ENCODE measurements at regions not wholly inside any gene's neighbourhood (a gene's known extent, or its start where the extent isn't known, plus 50 kb on each side); places are given as distances from the start of the nearest gene placed in this dataset.
A peak's percentile ranks its signal among the peaks of the same experiment; 100 is the strongest.

GRCh38 chr5:97528941-97529340, 345.9 kb upstream of the RIOK2 start:
- DNase-seq (ENCODE audit: insufficient read length, low spot score) (no peak), FAIRE-seq (no peak)

GRCh38 chr5:97529354-97529985, 346.4 kb upstream of the RIOK2 start:
- TF ChIP-seq TAF1 (IDR thresholded peaks at IDR 0.05; ENCODE audit: low read depth, low read length) (no peak), PAX5 (IDR thresholded peaks at IDR 0.05; ENCODE audit: insufficient read depth, low read length, severe bottlenecking) (no peak), POLR2A (IDR thresholded peaks at IDR 0.05; ENCODE audit: low read depth, low read length) (no peak), POLR2AphosphoS5 (IDR thresholded peaks at IDR 0.05; ENCODE audit: low read depth, low read length) (no peak), POU2F2 (IDR thresholded peaks at IDR 0.05; ENCODE audit: low read depth, low read length) (no peak), SPI1 (IDR thresholded peaks at IDR 0.05; ENCODE audit: low read depth, low read length) (no peak)
- DNase-seq (ENCODE audit: insufficient read length, low spot score) (no peak), FAIRE-seq (no peak)

More at GRCh38 chr5:97528941-97529340, 345.9 kb upstream of the RIOK2 start:
- TF ChIP-seq POU2F2 (IDR thresholded peaks at IDR 0.05; ENCODE audit: low read depth, low read length): no peak
- TF ChIP-seq POLR2A (IDR thresholded peaks at IDR 0.05; ENCODE audit: low read depth, low read length): no peak
- no peak for TF ChIP-seq POLR2AphosphoS5 (IDR thresholded peaks at IDR 0.05; ENCODE audit: low read depth, low read length)
- no peak for TF ChIP-seq PAX5 (IDR thresholded peaks at IDR 0.05; ENCODE audit: insufficient read depth, low read length, severe bottlenecking)
- no peak for TF ChIP-seq TAF1 (IDR thresholded peaks at IDR 0.05; ENCODE audit: low read depth, low read length)
- no peak for TF ChIP-seq SPI1 (IDR thresholded peaks at IDR 0.05; ENCODE audit: low read depth, low read length)

- FAIRE-seq (no peak), DNase-seq (ENCODE audit: insufficient read length, low spot score) (no peak)
- TF ChIP-seq SPI1 (IDR thresholded peaks at IDR 0.05; ENCODE audit: low read depth, low read length) (peak; percentile 60), POLR2AphosphoS5 (IDR thresholded peaks at IDR 0.05; ENCODE audit: low read depth, low read length) (no peak)
Measured at GRCh38 chr5:97531549-97531948, 348.5 kb upstream of the RIOK2 start.

GRCh38 chr5:97534166-97534565, 351.1 kb upstream of the RIOK2 start:
- DNase-seq (ENCODE audit: insufficient read length, low spot score) (no peak), FAIRE-seq (peak; percentile 93)
- TF ChIP-seq PAX5 (IDR thresholded peaks at IDR 0.05; ENCODE audit: insufficient read depth, low read length, severe bottlenecking) (no peak), POLR2A (IDR thresholded peaks at IDR 0.05; ENCODE audit: low read depth, low read length) (no peak), SPI1 (IDR thresholded peaks at IDR 0.05; ENCODE audit: low read depth, low read length) (no peak), POLR2AphosphoS5 (IDR thresholded peaks at IDR 0.05; ENCODE audit: low read depth, low read length) (no peak), TAF1 (IDR thresholded peaks at IDR 0.05; ENCODE audit: low read depth, low read length) (no peak), POU2F2 (IDR thresholded peaks at IDR 0.05; ENCODE audit: low read depth, low read length) (no peak)

- no peak for TF ChIP-seq TAF1 (IDR thresholded peaks at IDR 0.05; ENCODE audit: low read depth, low read length)
- no peak for TF ChIP-seq POLR2AphosphoS5 (IDR thresholded peaks at IDR 0.05; ENCODE audit: low read depth, low read length)
- TF ChIP-seq POLR2A (IDR thresholded peaks at IDR 0.05; ENCODE audit: low read depth, low read length): no peak
- TF ChIP-seq SPI1 (IDR thresholded peaks at IDR 0.05; ENCODE audit: low read depth, low read length): no peak
- TF ChIP-seq POU2F2 (IDR thresholded peaks at IDR 0.05; ENCODE audit: low read depth, low read length): no peak
- TF ChIP-seq PAX5 (IDR thresholded peaks at IDR 0.05; ENCODE audit: insufficient read depth, low read length, severe bottlenecking): no peak
- DNase-seq (ENCODE audit: insufficient read length, low spot score) (no peak), FAIRE-seq (peak; percentile 26)
Measured at GRCh38 chr5:97536683-97537082, 353.6 kb upstream of the RIOK2 start.

GRCh38 chr5:97538912-97539311, 355.9 kb upstream of the RIOK2 start:
- TF ChIP-seq POLR2AphosphoS5 (IDR thresholded peaks at IDR 0.05; ENCODE audit: low read depth, low read length) (no peak), POLR2A (IDR thresholded peaks at IDR 0.05; ENCODE audit: low read depth, low read length) (no peak), SPI1 (IDR thresholded peaks at IDR 0.05; ENCODE audit: low read depth, low read length) (no peak), POU2F2 (IDR thresholded peaks at IDR 0.05; ENCODE audit: low read depth, low read length) (no peak), PAX5 (IDR thresholded peaks at IDR 0.05; ENCODE audit: insufficient read depth, low read length, severe bottlenecking) (no peak), TAF1 (IDR thresholded peaks at IDR 0.05; ENCODE audit: low read depth, low read length) (no peak)
- DNase-seq (ENCODE audit: insufficient read length, low spot score) (no peak), FAIRE-seq (no peak)

GRCh38 chr5:97541864-97542263, 358.8 kb upstream of the RIOK2 start:
- FAIRE-seq (no peak), DNase-seq (ENCODE audit: insufficient read length, low spot score) (no peak)
- no peak for TF ChIP-seq TAF1 (IDR thresholded peaks at IDR 0.05; ENCODE audit: low read depth, low read length)

- DNase-seq (ENCODE audit: insufficient read length, low spot score) (no peak), FAIRE-seq (no peak)
- no peak for TF ChIP-seq SPI1 (IDR thresholded peaks at IDR 0.05; ENCODE audit: low read depth, low read length)
- TF ChIP-seq POU2F2 (IDR thresholded peaks at IDR 0.05; ENCODE audit: low read depth, low read length): no peak
- no peak for TF ChIP-seq TAF1 (IDR thresholded peaks at IDR 0.05; ENCODE audit: low read depth, low read length)
- no peak for TF ChIP-seq POLR2A (IDR thresholded peaks at IDR 0.05; ENCODE audit: low read depth, low read length)
- no peak for TF ChIP-seq PAX5 (IDR thresholded peaks at IDR 0.05; ENCODE audit: insufficient read depth, low read length, severe bottlenecking)
- no peak for TF ChIP-seq POLR2AphosphoS5 (IDR thresholded peaks at IDR 0.05; ENCODE audit: low read depth, low read length)
Measured at GRCh38 chr5:97542469-97542868, 359.4 kb upstream of the RIOK2 start.

- TF ChIP-seq TAF1 (IDR thresholded peaks at IDR 0.05; ENCODE audit: low read depth, low read length) (no peak), SPI1 (IDR thresholded peaks at IDR 0.05; ENCODE audit: low read depth, low read length) (no peak), POU2F2 (IDR thresholded peaks at IDR 0.05; ENCODE audit: low read depth, low read length) (no peak), PAX5 (IDR thresholded peaks at IDR 0.05; ENCODE audit: insufficient read depth, low read length, severe bottlenecking) (no peak), POLR2AphosphoS5 (IDR thresholded peaks at IDR 0.05; ENCODE audit: low read depth, low read length) (no peak), POLR2A (IDR thresholded peaks at IDR 0.05; ENCODE audit: low read depth, low read length) (no peak)
- DNase-seq (ENCODE audit: insufficient read length, low spot score) (no peak), FAIRE-seq (no peak)
Measured at GRCh38 chr5:97543166-97543565, 360.1 kb upstream of the RIOK2 start.

GRCh38 chr5:97544240-97544639, 361.2 kb upstream of the RIOK2 start:
- DNase-seq (ENCODE audit: insufficient read length, low spot score) (no peak), FAIRE-seq (no peak)
- TF ChIP-seq SPI1 (IDR thresholded peaks at IDR 0.05; ENCODE audit: low read depth, low read length) (no peak), TAF1 (IDR thresholded peaks at IDR 0.05; ENCODE audit: low read depth, low read length) (no peak), POLR2AphosphoS5 (IDR thresholded peaks at IDR 0.05; ENCODE audit: low read depth, low read length) (no peak), PAX5 (IDR thresholded peaks at IDR 0.05; ENCODE audit: insufficient read depth, low read length, severe bottlenecking) (no peak), POU2F2 (IDR thresholded peaks at IDR 0.05; ENCODE audit: low read depth, low read length) (no peak), POLR2A (IDR thresholded peaks at IDR 0.05; ENCODE audit: low read depth, low read length) (no peak)
